HFFc6 (cell line): ENCODE measurements at regions not wholly inside any gene's neighbourhood (a gene's known extent, or its start where the extent isn't known, plus 50 kb on each side); places are given as distances from the start of the nearest gene placed in this dataset.
"Not testable (repeated sequence)": the region's sequence is repeated elsewhere in the genome, so short reads cannot be mapped to it uniquely, and the experiment has no call there.

Experiments used
- DNase-seq: peaks from one replicate; pipeline ENCODE4 v3.0.0-alpha.2; 2018
- H3K27ac Mint-ChIP-seq: 2 replicates; pipeline ENCODE4 v1.8.0; 2020; ENCODE audit warnings: mild to moderate bottlenecking, mixed read lengths
- H3K27me3 Mint-ChIP-seq: 2 replicates; pipeline ENCODE4 v1.8.0; 2021; ENCODE audit warnings: mild to moderate bottlenecking, moderate library complexity, mixed read lengths; ENCODE audit not compliant: insufficient read depth
- H3K36me3 Mint-ChIP-seq: 2 replicates; pipeline ENCODE4 v1.8.0; 2021; ENCODE audit warnings: low read depth, mixed read lengths
- H3K4me1 Mint-ChIP-seq: 2 replicates; pipeline ENCODE4 v1.8.0; 2020; ENCODE audit warnings: low read depth, mixed read lengths
- H3K4me3 Mint-ChIP-seq: 2 replicates; pipeline ENCODE4 v1.8.0; 2020; ENCODE audit warnings: mild to moderate bottlenecking, moderate library complexity, mixed read lengths
- H3K9me3 Mint-ChIP-seq: 2 replicates; pipeline ENCODE4 v1.8.0; 2020; ENCODE audit warnings: mild to moderate bottlenecking, mixed read lengths
- CTCF ChIP-seq: fragments of 200-600 bp; sonication (generic); IDR thresholded peaks from 2 replicates; pipeline ENCODE4 v1.5.0; 2021; ENCODE audit warnings: antibody characterized with exemption, mild to moderate bottlenecking

DNA sequence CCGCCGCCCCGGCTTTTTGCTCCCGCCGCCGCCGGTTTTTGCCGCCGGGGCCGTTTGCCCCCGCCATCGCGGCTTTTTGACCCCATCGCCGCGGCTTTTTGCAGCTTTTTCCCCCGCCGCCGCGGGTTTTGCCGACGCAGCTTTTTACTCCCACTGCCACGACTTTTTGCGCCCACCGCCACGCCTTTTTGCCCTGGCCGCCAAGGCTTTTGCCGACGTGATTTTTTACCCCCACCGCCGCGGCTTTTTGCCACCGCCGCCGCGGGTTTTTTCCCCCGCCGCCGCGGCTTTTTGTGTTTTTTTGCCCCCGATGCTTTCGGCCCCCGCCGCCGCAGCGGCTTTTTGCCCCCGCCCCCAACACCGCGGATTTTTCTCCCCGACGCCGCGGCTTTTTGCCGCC, 5001.9 kb upstream of the OR11H1 start:
- not testable (repeated sequence) for H3K4me3 Mint-ChIP-seq, H3K27ac Mint-ChIP-seq, H3K4me1 Mint-ChIP-seq, H3K27me3 Mint-ChIP-seq, H3K36me3 Mint-ChIP-seq, DNase-seq, H3K9me3 Mint-ChIP-seq

DNA sequence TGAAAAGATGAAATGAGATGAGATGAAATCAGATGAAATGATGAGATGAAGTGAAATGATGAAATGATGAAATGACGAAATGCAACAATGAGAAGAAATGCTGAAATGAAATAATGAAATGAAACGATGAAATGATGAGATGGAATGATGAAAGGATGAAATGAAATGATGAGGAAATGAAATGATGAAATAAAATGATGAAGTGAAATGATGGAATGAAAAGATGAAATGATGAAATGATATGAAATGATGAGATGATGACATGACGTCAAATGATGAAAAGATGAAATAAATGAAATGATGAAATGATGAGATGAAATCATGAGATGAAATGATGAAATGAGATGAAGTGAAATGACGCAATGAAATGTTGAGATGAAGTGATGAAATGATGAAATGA, 4996.9 kb upstream of the OR11H1 start:
- H3K27ac Mint-ChIP-seq, H3K4me3 Mint-ChIP-seq, H3K9me3 Mint-ChIP-seq, H3K4me1 Mint-ChIP-seq, H3K27me3 Mint-ChIP-seq, H3K36me3 Mint-ChIP-seq, DNase-seq: not testable (repeated sequence)

GRCh38 chr22:10572531-10572930, 4955.5 kb upstream of the OR11H1 start:
- not testable (repeated sequence) for H3K4me3 Mint-ChIP-seq, H3K27ac Mint-ChIP-seq, H3K4me1 Mint-ChIP-seq, DNase-seq, H3K36me3 Mint-ChIP-seq, H3K9me3 Mint-ChIP-seq, H3K27me3 Mint-ChIP-seq

- not testable (repeated sequence) for H3K4me1 Mint-ChIP-seq, H3K27me3 Mint-ChIP-seq, H3K36me3 Mint-ChIP-seq, H3K9me3 Mint-ChIP-seq, H3K27ac Mint-ChIP-seq, DNase-seq, H3K4me3 Mint-ChIP-seq
Measured at GRCh38 chr22:10601071-10601470, 4926.9 kb upstream of the OR11H1 start.

GRCh38 chr22:10631961-10632360, 4896.0 kb upstream of the OR11H1 start:
- not testable (repeated sequence) for H3K27me3 Mint-ChIP-seq

GRCh38 chr22:10635341-10635740, 4892.7 kb upstream of the OR11H1 start:
- H3K4me3 Mint-ChIP-seq, DNase-seq, H3K4me1 Mint-ChIP-seq, H3K36me3 Mint-ChIP-seq, H3K27me3 Mint-ChIP-seq, H3K27ac Mint-ChIP-seq: not testable (repeated sequence)
- H3K9me3 Mint-ChIP-seq = peaks cover 11% of the 10 kb centered on the region

More at GRCh38 chr22:10631961-10632360, 4896.0 kb upstream of the OR11H1 start:
- not testable (repeated sequence) for H3K36me3 Mint-ChIP-seq, DNase-seq, H3K4me3 Mint-ChIP-seq, H3K4me1 Mint-ChIP-seq, H3K27ac Mint-ChIP-seq, H3K9me3 Mint-ChIP-seq

DNA sequence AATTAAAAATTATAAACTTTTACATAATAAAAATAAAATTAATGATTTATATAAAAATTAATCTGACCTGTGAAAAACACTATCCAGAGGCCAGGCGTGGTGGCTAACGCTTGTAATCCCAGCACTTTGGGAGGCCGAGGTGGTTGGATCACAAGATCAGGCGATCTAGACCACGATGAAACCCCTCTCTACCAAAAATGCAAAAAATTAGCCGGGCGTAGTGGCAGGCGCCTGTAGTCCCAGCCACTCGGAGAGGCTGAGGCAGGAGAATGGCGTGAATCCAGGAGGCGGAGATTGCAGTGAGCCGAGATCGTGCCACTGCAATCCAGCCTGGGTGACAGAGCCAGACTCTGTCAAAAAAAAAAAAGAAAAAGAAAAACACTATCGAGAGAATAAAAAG, 4865.2 kb upstream of the OR11H1 start:
- H3K4me1 Mint-ChIP-seq, H3K27ac Mint-ChIP-seq, H3K27me3 Mint-ChIP-seq, H3K36me3 Mint-ChIP-seq, H3K4me3 Mint-ChIP-seq, DNase-seq: not testable (repeated sequence)
- H3K9me3 Mint-ChIP-seq = peaks cover 26% of the 10 kb centered on the region

- not testable (repeated sequence) for H3K4me1 Mint-ChIP-seq, H3K4me3 Mint-ChIP-seq, DNase-seq, H3K36me3 Mint-ChIP-seq, H3K9me3 Mint-ChIP-seq, H3K27ac Mint-ChIP-seq, H3K27me3 Mint-ChIP-seq
- TF ChIP-seq CTCF = peak; percentile 73
Measured at GRCh38 chr22:10673065-10673464, 4854.9 kb upstream of the OR11H1 start.

- not testable (repeated sequence) for H3K27ac Mint-ChIP-seq, DNase-seq, H3K4me1 Mint-ChIP-seq, H3K9me3 Mint-ChIP-seq, H3K4me3 Mint-ChIP-seq, H3K27me3 Mint-ChIP-seq, H3K36me3 Mint-ChIP-seq
- peak; percentile 45 for TF ChIP-seq CTCF
Measured at GRCh38 chr22:10678720-10679119, 4849.3 kb upstream of the OR11H1 start.

DNA sequence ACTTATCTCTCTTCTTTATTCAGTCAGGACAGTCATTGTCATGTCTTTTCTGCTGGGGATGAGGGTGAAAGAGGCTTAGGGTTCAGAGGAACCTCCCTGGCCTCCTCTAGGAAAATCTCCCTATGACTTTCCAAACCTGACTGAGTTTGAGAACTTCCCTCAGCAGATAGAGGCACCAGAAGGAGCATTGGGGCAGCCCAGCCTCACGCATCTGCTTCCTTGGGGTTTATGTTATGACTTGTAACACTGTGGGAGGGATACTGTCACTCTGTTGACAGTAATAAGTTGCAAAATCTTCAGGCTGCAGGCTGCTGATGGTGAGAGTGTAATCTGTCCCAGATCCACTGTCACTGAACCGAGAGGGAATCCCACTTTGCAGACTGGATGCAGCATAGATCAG, 4842.6 kb upstream of the OR11H1 start:
- not testable (repeated sequence) for H3K27ac Mint-ChIP-seq, H3K4me3 Mint-ChIP-seq, H3K36me3 Mint-ChIP-seq, H3K4me1 Mint-ChIP-seq, DNase-seq, H3K27me3 Mint-ChIP-seq, H3K9me3 Mint-ChIP-seq
